ENCODE measurements at regions not wholly inside any gene's neighbourhood (a gene's known extent, or its start where the extent isn't known, plus 50 kb on each side); places are given as distances from the start of the nearest gene placed in this dataset.

- no peak overlapping the region for H3K4me3 ChIP-seq
- ATAC-seq (no peak), DNase-seq (no peak)
- no peaks in the 10 kb centered on the region for H3K36me3 ChIP-seq
- H3K9me3 ChIP-seq = peaks cover 0 to 18% (median 10%) of the 10 kb centered on the region in 11 donors
- no peak overlapping the region for H3K27ac ChIP-seq
- intact Hi-C loops (cut with DNase I) = no loop called here
- TF ChIP-seq, protein P1, sequence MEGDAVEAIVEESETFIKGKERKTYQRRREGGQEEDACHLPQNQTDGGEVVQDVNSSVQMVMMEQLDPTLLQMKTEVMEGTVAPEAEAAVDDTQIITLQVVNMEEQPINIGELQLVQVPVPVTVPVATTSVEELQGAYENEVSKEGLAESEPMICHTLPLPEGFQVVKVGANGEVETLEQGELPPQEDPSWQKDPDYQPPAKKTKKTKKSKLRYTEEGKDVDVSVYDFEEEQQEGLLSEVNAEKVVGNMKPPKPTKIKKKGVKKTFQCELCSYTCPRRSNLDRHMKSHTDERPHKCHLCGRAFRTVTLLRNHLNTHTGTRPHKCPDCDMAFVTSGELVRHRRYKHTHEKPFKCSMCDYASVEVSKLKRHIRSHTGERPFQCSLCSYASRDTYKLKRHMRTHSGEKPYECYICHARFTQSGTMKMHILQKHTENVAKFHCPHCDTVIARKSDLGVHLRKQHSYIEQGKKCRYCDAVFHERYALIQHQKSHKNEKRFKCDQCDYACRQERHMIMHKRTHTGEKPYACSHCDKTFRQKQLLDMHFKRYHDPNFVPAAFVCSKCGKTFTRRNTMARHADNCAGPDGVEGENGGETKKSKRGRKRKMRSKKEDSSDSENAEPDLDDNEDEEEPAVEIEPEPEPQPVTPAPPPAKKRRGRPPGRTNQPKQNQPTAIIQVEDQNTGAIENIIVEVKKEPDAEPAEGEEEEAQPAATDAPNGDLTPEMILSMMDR (IDR thresholded peaks at IDR 0.05) = no peak
- no peaks in the 10 kb centered on the region for H3K4me1 ChIP-seq
- WGBS, 2 donors = 71 to 97% methylated on average over 2 of the region's 2 CpGs
- no peaks in the 10 kb centered on the region for H3K27me3 ChIP-seq
Observed at GRCh38 chr13:33464345-33464744, 178.8 kb upstream of the STARD13 start.

- DNase-seq = no peak
- Histone ChIP-seq H3K27me3 (no peaks in the 10 kb centered on the region), H3K4me3 (no peak overlapping the region), H3K9me3 (peaks cover 0 to 4% (median 0%) of the 10 kb centered on the region in 11 donors), H3K4me1 (no peaks in the 10 kb centered on the region), H3K27ac (no peak overlapping the region), H3K36me3 (no peaks in the 10 kb centered on the region)
- intact Hi-C loops (cut with DNase I) = no loop called here
- WGBS, 2 donors = 88 to 97% methylated on average over 2 of the region's 2 CpGs
- no peak for ATAC-seq
- TF ChIP-seq, protein P1 (IDR thresholded peaks at IDR 0.05) = no peak
Observed at GRCh38 chr13:33466262-33466661, 180.7 kb upstream of the STARD13 start.

- WGBS, 2 donors = 82 to 99% methylated on average over 3 of the region's 3 CpGs
- TF ChIP-seq, protein P1 (IDR thresholded peaks at IDR 0.05) = no peak
Observed at GRCh38 chr13:33467556-33467955, 182.0 kb upstream of the STARD13 start.

GRCh38 chr13:33471204-33471603 lies 185.6 kb upstream of the STARD13 start:
- H3K27ac ChIP-seq = no peak overlapping the region
- TF ChIP-seq, protein P1 (IDR thresholded peaks at IDR 0.05) = no peak
- DNase-seq (no peak), ATAC-seq (no peak)
- no peaks in the 10 kb centered on the region for H3K36me3 ChIP-seq
- H3K4me1 ChIP-seq = no peaks in the 10 kb centered on the region
- no peaks in the 10 kb centered on the region for H3K27me3 ChIP-seq
- intact Hi-C loops (cut with DNase I) = no loop called here
- peaks cover 0 to 12% (median 0%) of the 10 kb centered on the region in 11 donors for H3K9me3 ChIP-seq
- no peak overlapping the region for H3K4me3 ChIP-seq

More at GRCh38 chr13:33467556-33467955, 182.0 kb upstream of the STARD13 start:
- Histone ChIP-seq H3K27ac (no peak overlapping the region), H3K36me3 (no peaks in the 10 kb centered on the region), H3K4me1 (no peaks in the 10 kb centered on the region), H3K27me3 (no peaks in the 10 kb centered on the region), H3K4me3 (no peak overlapping the region), H3K9me3 (peaks cover 0 to 4% (median 0%) of the 10 kb centered on the region in 11 donors)
- DNase-seq (no peak), ATAC-seq (no peak)
- intact Hi-C loops (cut with DNase I) = no loop called here
